HG03457 (cell line): ENCODE measurements at regions not wholly inside any gene's neighbourhood (a gene's known extent, or its start where the extent isn't known, plus 50 kb on each side); places are given as distances from the start of the nearest gene placed in this dataset.
"Not testable (repeated sequence)": the region's sequence is repeated elsewhere in the genome, so short reads cannot be mapped to it uniquely, and the experiment has no call there.

ENCODE experiments used
- ATAC-seq: cut with Tn5 transposase; IDR thresholded peaks from one replicate; pipeline ENCODE4 v1.9.1; 2021; ENCODE audit warnings: moderate number of reproducible peaks; ENCODE audit not compliant: unreplicated experiment

- no peak for ATAC-seq
Measured at GRCh38 chr18:22789052-22789451, 144.1 kb upstream of the RBBP8 start.

DNA sequence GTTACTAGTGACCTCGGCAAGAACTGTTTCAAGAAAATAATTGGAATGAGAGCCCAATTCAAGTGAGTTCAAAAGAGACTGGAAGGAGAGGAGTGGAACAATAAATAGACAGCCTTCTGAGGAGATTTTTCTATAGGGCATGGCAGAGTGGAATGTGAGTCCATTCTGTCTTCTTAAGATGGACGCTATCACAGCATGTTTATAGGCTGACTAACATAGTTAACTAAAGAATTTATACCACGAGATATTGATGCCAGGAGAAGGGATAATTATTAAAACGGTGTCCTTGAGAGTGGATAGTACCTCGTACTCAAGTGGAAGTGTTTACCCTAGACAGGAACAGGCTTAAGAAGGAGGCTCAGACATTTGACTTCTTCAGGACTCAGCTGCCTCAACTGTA is 143.5 kb upstream of the RBBP8 start:
- ATAC-seq: no peak

- no peak for ATAC-seq
Measured at GRCh38 chr18:22790545-22791309, 142.4 kb upstream of the RBBP8 start.

DNA sequence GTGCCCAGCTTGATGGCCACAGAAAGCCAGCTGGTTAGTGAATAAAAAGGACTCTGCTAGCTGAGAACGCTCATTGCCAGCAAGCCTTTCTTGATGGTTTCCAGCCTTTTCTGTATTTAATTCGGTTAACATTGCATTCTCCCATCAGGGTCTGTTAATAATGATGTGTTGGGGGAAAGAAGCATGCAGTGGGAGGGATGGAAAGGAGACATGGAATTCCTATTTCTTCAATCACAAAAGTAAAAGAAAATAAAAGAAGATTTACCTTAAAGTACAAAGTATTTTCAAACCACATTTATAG is 141.9 kb upstream of the RBBP8 start:
- ATAC-seq: no peak

DNA sequence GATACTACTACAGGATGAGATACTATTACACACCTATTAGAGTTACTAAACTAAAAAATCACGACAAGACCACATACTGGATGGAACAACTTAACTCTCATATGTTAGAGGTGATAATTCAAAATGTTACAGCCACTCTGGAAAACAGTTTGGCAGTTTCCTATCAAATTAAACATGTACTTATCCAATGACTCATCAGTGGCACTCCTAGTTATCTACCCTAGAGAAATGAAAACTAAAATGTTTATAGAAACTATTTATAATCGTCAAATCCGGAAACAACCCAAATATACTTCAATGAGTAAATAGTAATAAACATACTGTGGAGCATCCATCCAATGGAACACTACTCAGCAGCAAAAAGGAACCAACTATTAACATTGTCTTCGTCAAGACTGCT is 137.0 kb upstream of the RBBP8 start:
- no peak for ATAC-seq

- ATAC-seq: no peak
Measured at GRCh38 chr18:22800551-22800951, 132.6 kb upstream of the RBBP8 start.

DNA sequence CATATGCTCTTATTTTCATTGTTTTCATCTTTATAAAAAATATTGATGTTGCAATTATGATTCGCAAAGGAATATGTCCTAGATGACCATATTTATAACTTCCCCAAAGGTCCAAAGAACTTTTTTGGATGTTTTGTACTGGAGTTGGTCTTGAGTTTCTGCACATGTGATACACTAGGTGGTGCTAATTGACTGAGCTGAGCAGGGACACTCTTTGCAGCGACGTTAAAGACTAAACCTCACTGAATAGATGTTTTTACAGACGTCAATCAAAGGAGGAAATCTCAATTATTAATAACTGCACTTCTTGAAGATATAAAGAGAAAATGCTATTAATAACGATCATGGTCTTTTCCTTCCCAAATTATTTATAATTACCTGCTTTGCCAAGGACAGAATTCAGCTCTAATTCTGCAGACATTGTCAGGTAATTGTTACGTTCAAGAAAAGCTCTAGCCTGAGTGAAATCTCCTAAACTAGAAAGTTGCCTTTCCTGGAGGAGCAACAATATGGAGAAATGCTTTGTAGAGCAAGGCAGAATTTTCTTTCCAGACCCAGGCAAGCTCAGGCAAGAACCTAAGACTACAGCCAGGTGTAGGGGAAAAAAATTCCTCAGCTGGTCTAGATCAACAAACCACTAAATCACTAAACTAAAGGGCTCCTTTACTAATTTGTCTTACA is 119.3 kb upstream of the RBBP8 start:
- ATAC-seq: no peak

DNA sequence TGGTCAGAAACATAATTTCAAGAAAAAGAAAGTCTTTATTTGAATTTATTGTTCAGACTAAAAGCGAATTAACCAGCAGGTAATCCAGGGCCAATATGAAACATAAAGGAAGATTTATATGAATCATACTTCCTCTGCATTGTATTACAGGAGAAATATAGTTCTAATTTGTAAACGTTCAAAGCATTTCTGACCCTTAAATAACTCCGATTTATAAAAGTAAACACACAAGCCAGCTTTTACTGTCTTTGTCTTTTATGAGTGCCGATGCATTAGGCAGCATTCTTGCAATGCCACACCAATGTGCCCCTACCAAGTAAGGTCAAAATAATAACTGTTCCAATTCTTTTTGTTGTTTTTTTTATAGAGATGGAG is 118.8 kb upstream of the RBBP8 start:
- ATAC-seq: no peak

DNA sequence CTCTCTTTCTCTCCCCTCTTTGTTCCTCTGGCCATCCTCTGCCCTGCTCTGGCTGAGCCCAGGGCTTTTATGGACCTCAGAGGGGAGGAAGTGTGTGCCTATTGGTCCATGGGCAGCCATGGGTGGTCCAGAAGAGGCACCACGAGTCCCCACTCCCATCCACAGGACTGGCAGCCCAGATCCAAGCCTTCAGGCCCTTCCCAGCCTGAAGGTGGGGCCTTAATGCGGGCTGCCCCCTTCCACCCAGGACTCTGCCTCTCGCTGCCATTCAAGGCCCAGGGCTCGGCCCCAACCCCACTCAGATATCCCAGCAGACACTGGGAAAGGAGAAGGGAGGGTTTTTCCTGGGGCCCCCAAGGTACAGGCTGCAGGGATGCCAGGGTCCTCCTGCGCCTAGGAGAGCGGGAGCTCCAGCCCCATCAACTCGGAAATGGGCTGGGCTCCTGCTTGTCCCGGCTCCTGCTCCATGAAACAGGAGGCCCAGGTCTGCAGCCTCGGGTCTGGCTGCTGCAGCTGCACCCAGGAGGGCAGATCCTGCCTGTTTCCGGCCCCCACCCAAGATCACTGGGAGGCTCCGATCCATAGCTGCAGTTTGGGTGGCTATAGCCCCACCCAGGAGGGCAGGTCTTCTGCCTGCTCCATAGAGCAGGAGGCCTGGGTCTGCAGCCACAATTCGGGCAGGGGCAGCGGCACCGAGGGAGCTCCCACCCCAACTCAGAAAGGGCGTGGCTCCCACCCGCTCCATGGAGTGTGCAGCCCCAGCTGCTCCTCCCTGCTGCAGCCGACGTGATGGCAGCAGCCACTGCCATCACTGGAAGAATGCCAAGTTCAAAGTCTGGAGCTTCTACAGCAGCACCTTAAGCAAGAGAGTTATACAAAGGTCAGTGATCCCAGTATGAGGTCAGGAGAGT is 116.6 kb upstream of the RBBP8 start:
- no peak for ATAC-seq

DNA sequence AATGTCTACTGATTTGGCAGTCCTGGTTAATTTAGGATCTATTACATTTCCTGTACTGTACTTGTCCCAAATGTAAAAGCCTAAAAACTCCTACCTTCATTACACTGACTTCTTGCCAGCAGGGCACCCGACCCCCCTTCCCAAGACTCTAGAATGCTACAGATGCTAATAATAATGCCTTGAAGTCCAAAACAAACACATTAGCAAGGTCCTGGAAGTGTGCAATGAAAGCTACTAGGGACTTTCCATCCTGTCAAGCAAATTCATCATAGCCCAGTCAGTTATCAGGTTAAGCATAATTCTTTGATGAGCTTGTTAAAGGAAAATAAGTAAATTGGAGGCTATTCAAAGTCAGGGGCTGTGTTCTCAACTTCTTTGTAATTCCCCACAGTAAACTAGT is 115.3 kb upstream of the RBBP8 start:
- ATAC-seq: no peak

DNA sequence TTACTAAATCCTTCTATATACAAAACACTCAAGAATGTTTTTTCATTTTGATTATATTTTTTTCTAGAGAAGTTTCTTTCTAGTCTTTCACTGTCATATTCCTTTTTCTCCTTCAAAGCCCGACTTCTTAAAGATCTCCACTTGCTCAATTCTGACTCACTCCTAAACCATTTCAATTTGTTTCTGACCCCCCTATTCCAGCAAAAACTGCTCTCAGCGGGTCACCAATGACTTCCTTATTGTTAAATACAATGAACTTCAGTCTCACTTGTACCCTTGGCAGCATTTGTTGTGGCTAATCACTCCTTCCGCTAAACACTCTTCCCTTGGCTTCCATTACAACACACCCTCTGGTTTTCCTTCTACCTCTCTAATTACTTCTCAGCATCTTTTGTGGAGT is 111.1 kb upstream of the RBBP8 start:
- no peak for ATAC-seq

DNA sequence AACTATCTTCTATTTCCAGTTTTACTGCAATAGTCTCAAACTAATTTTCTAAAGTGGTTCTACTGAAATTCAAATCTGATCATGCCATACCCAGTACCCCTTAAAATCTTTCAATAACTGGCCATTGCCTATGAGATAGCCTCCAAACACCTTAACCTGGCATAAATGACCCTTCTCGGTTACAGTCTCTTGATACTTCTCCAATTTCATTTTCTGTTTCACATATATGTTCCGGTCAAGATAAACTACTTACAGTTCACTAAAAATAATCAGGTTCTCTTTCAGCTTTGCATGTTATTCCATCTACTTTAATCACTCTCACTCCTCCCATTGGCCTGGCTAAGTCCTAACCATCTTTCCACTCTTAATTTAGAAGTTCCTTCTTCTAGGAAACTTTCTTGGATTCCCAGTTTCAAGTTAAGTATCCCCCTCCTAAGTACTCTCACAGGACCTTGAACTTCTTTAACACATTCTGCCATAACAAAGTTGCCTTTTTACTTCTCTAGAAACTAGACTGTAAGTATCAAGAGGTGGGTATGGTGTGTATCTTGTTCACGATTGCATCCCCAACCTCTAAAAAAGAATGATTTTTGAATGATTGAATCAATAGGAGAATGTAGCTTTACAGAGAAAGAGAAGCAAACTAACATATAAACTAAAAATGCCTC is 110.2 kb upstream of the RBBP8 start:
- peak; percentile 54 for ATAC-seq

GRCh38 chr18:22826726-22827125 is 106.4 kb upstream of the RBBP8 start:
- ATAC-seq: no peak

DNA sequence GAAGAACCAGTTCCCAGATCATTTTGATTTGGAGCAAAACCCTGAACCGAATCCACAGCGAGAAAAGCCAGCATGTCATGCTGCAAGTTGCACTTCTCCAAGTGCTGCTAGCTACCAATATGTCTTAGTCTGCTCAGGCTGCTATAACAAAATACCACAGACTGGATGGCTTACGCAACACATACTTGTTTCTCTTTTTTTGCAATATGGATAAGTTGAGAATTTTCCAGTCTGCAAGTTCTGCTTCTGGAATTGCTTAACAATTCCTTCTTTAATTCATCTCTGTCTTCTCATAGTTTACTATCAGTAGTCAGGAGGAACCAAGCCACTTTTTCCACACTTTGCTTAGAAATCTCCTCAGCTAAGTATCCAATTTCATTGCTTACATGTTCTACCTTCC is 105.9 kb upstream of the RBBP8 start:
- ATAC-seq: no peak

GRCh38 chr18:22827741-22828140 is 105.4 kb upstream of the RBBP8 start:
- no peak for ATAC-seq

- no peak for ATAC-seq
Measured at GRCh38 chr18:22828171-22828570, 105.0 kb upstream of the RBBP8 start.

DNA sequence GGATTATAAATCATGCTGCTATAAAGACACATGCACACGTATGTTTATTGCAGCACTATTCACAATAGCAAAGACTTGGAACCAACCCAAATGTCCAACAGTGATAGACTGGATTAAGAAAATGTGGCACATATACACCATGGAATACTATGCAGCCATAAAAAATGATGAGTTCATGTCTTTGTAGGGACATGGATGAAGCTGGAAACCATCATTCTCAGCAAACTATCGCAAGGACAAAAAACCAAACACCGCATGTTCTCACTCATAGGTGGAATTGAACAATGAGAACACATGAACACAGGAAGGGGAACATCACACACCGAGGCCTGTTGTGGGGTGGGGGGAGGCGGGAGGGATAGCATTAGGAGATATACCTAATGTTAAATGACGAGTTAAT is 104.5 kb upstream of the RBBP8 start:
- ATAC-seq: not testable (repeated sequence)

GRCh38 chr18:22829781-22830180 is 103.3 kb upstream of the RBBP8 start:
- ATAC-seq: no peak

- no peak for ATAC-seq
Measured at GRCh38 chr18:22830511-22830910, 102.6 kb upstream of the RBBP8 start.

DNA sequence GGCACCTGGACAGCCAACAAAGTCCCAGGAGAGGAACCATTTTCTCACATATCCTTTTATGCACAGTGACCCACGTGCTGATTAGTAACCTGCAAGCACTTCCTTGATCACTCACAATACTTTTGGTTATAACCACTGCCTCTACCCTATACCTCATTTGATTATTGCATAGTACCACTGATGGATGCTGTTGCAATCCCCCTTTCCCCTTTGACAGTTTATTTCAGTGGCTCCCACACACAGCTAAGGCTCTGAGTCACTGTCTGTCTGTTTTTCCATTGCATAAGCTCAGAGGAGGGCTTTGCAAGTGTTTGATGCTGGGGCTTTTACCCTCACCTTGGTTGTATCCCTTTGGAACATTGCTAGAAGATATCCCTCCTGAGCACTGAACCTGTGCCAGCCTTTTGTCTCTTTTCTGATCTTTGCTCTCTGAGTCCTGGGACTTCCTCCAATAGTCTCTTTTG is 101.7 kb upstream of the RBBP8 start:
- ATAC-seq: no peak

DNA sequence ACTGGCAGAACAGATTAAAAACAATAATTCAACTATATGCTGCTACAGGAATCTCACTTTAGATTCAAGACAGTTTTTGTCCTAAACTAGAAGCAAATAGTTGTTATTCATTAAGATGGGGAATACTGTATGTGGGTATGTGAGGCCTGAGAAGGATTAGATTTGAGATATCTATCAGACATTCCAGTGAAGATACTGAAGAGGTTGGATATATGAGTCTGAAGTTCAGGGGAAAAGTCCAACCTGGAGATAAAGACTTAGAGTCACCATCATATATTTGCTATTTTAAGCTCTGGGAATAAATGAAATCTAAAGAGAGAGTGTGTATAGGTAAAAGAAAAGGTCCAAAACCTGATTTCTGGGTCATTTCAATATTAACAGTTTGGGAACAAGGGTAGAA is 96.2 kb upstream of the RBBP8 start:
- ATAC-seq: no peak
